Cardiac muscle cell (in vitro differentiated cells and primary cell): ENCODE measurements at regions not wholly inside any gene's neighbourhood (a gene's known extent, or its start where the extent isn't known, plus 50 kb on each side); places are given as distances from the start of the nearest gene placed in this dataset.

ENCODE experiments used
- DNase-seq, 2 donors: peaks; one replicate each; pipeline versions ENCODE4 v3.0.0 to v3.0.0-alpha.2; 2010 to 2017; ENCODE audit warnings: low read depth in 1 of 2, low spot score in 1 of 2
- H3K27ac ChIP-seq: fragments of 200-600 bp; sonication (generic); 2 replicates; pipeline ENCODE4 v1.5.1; 2016
- H3K27me3 ChIP-seq: fragments of 200-600 bp; sonication (generic); 2 replicates; pipeline ENCODE4 v1.6.0; 2016; ENCODE audit warnings: control low read depth
- H3K36me3 ChIP-seq: fragments of 200-600 bp; sonication (generic); 2 replicates; pipeline ENCODE4 v1.5.1; 2016; ENCODE audit warnings: control low read depth
- H3K4me1 ChIP-seq: fragments of 200-600 bp; sonication (generic); 2 replicates; pipeline ENCODE4 v1.8.1; 2017; ENCODE audit warnings: low read depth, mild to moderate bottlenecking, mixed run types
- H3K4me3 ChIP-seq: fragments of 200-600 bp; sonication (generic); 2 replicates; pipeline ENCODE4 v1.5.1; 2016; ENCODE audit warnings: mild to moderate bottlenecking
- H3K9me3 ChIP-seq: fragments of 200-600 bp; sonication (generic); 2 replicates; pipeline ENCODE4 v1.5.1; 2017; ENCODE audit warnings: low read depth, mild to moderate bottlenecking, control low read depth
- CTCF ChIP-seq: IDR thresholded peaks from 2 replicates; pipeline ENCODE4 v1.5.1; 2012; ENCODE audit warnings: low read depth, mild to moderate bottlenecking, low read length

- no peak overlapping the region for H3K4me3 ChIP-seq
- no peak for TF ChIP-seq CTCF
Observed at GRCh38 chr2:176681584-176682115, 412.4 kb downstream of the MTX2 start.

GRCh38 chr2:176682278-176682677, 413.0 kb downstream of the MTX2 start:
- H3K4me3 ChIP-seq, result no peak overlapping the region
- peaks cover 60% of the 10 kb centered on the region for H3K4me1 ChIP-seq
- DNase-seq, result peak in 1 of 2 donors; percentile 22
- H3K27ac ChIP-seq, result peak overlapping the region; percentile 88
- H3K9me3 ChIP-seq, result no peaks in the 10 kb centered on the region
- H3K36me3 ChIP-seq, result no peaks in the 10 kb centered on the region
- no peaks in the 10 kb centered on the region for H3K27me3 ChIP-seq
- no peak for TF ChIP-seq CTCF

More at GRCh38 chr2:176681584-176682115, 412.4 kb downstream of the MTX2 start:
- Histone ChIP-seq H3K36me3 (no peaks in the 10 kb centered on the region), H3K27ac (peak overlapping the region; percentile 88), H3K4me1 (peaks cover 58% of the 10 kb centered on the region), H3K27me3 (no peaks in the 10 kb centered on the region), H3K9me3 (no peaks in the 10 kb centered on the region)
- no peak for DNase-seq

- Histone ChIP-seq H3K4me1 (peaks cover 69% of the 10 kb centered on the region), H3K27ac (peak overlapping the region; percentile 88), H3K36me3 (no peaks in the 10 kb centered on the region), H3K4me3 (no peak overlapping the region), H3K27me3 (no peaks in the 10 kb centered on the region), H3K9me3 (no peaks in the 10 kb centered on the region)
- no peak for TF ChIP-seq CTCF
- DNase-seq, result peak in 1 of 2 donors; percentile 58
Observed at GRCh38 chr2:176683618-176684111, 414.4 kb downstream of the MTX2 start.

GRCh38 chr2:176685908-176686307, 416.7 kb downstream of the MTX2 start:
- peaks cover 68% of the 10 kb centered on the region for H3K4me1 ChIP-seq
- H3K27ac ChIP-seq, result peak overlapping the region; percentile 67
- H3K4me3 ChIP-seq, result no peak overlapping the region
- no peak for TF ChIP-seq CTCF
- DNase-seq, result peak in 1 of 2 donors; percentile 8
- no peaks in the 10 kb centered on the region for H3K36me3 ChIP-seq
- H3K27me3 ChIP-seq, result no peaks in the 10 kb centered on the region
- no peaks in the 10 kb centered on the region for H3K9me3 ChIP-seq

- no peaks in the 10 kb centered on the region for H3K36me3 ChIP-seq
- no peak overlapping the region for H3K4me3 ChIP-seq
- DNase-seq, result no peak
- no peaks in the 10 kb centered on the region for H3K27me3 ChIP-seq
- H3K4me1 ChIP-seq, result peaks cover 64% of the 10 kb centered on the region
- peak overlapping the region; percentile 67 for H3K27ac ChIP-seq
- H3K9me3 ChIP-seq, result no peaks in the 10 kb centered on the region
- TF ChIP-seq CTCF, result no peak
Observed at GRCh38 chr2:176686328-176686727, 417.1 kb downstream of the MTX2 start.
